DOHH2 (cell line): ENCODE measurements at regions not wholly inside any gene's neighbourhood (a gene's known extent, or its start where the extent isn't known, plus 50 kb on each side); places are given as distances from the start of the nearest gene placed in this dataset.

Experiments
- H3F3A ChIP-seq: fragments of 200-600 bp; sonication (generic), shearing (Covaris generic); 2 replicates; pipeline ENCODE4 v1.6.0; 2016; ENCODE audit warnings: antibody characterized with exemption, mild to moderate bottlenecking; ENCODE audit not compliant: control insufficient read depth, insufficient read depth
- H3K27ac ChIP-seq: fragments of 200-600 bp; sonication (generic); 2 replicates; pipeline ENCODE4 v1.5.1; 2014; ENCODE audit warnings: low read depth, mild to moderate bottlenecking, low read length, moderate library complexity
- H3K27me3 ChIP-seq: fragments of 200-600 bp; sonication (generic); 2 replicates; pipeline ENCODE4 v1.6.1; 2014; ENCODE audit warnings: mild to moderate bottlenecking, low read length, mixed read lengths; ENCODE audit not compliant: control insufficient read depth
- H3K36me3 ChIP-seq: fragments of 200-600 bp; sonication (generic); 2 replicates; pipeline ENCODE4 v1.6.1; 2014; ENCODE audit warnings: mild to moderate bottlenecking, low read length, moderate library complexity, mixed read lengths; ENCODE audit not compliant: control insufficient read depth
- H3K4me1 ChIP-seq: fragments of 200-600 bp; sonication (generic); 2 replicates; pipeline ENCODE4 v1.6.1; 2014; ENCODE audit warnings: mild to moderate bottlenecking, low read length, mixed read lengths; ENCODE audit not compliant: control insufficient read depth
- H3K4me2 ChIP-seq: fragments of 200-600 bp; sonication (generic); 2 replicates; pipeline ENCODE4 v1.6.0; 2014; ENCODE audit warnings: mild to moderate bottlenecking, low read length, moderate library complexity
- H3K4me3 ChIP-seq: fragments of 200-600 bp; sonication (generic); 2 replicates; pipeline ENCODE4 v1.5.1; 2014; ENCODE audit warnings: mild to moderate bottlenecking, low read length, mixed read lengths
- H3K79me2 ChIP-seq: fragments of 200-600 bp; sonication (generic); 2 replicates; pipeline ENCODE4 v1.6.1; 2014; ENCODE audit warnings: mild to moderate bottlenecking, low read length, mixed read lengths; ENCODE audit not compliant: control insufficient read depth
- H3K9me2 ChIP-seq: fragments of 200-600 bp; sonication (generic); replicated peaks from 2 replicates; pipeline ENCODE4 v1.6.1; 2014; ENCODE audit warnings: mild to moderate bottlenecking, low read length, mixed read lengths; ENCODE audit not compliant: control insufficient read depth
- H3K9me3 ChIP-seq: fragments of 200-600 bp; sonication (generic); 2 replicates; pipeline ENCODE4 v1.6.1; 2014; ENCODE audit warnings: antibody characterized with exemption, low read length, mixed read lengths; ENCODE audit not compliant: control insufficient read depth, insufficient read depth
- H4K20me1 ChIP-seq: fragments of 200-600 bp; sonication (generic); 2 replicates; pipeline ENCODE4 v1.6.0; 2014; ENCODE audit warnings: low read depth, mild to moderate bottlenecking, antibody characterized with exemption, low read length, moderate library complexity; ENCODE audit not compliant: control insufficient read depth, insufficient read depth
- EZH2phosphoT487 ChIP-seq: fragments of 200-600 bp; sonication (generic); IDR thresholded peaks from 2 replicates; pipeline ENCODE4 v1.6.1; 2017; ENCODE audit warnings: borderline replicate concordance, mild to moderate bottlenecking, antibody characterized with exemption, low read length, moderate library complexity, mixed read lengths
- TF ChIP-seq, protein P1 (sequence below): fragments of 200-600 bp; sonication (generic); IDR thresholded peaks from one replicate; pipeline ENCODE4 v1.5.1; 2014; ENCODE audit warnings: antibody characterized with exemption, mild to moderate bottlenecking, low read depth, low read length; ENCODE audit not compliant: poor library complexity, severe bottlenecking

GRCh38 chr19:29293292-29293691, 80.3 kb upstream of the UQCRFS1 start:
- Histone ChIP-seq H3K27ac (no peak overlapping the region), H3K9me2 (no peaks in the 10 kb centered on the region), H3K27me3 (no peaks in the 10 kb centered on the region), H3K4me2 (no peak overlapping the region), H4K20me1 (no peaks in the 10 kb centered on the region), H3F3A (no peaks in the 10 kb centered on the region), H3K4me1 (no peaks in the 10 kb centered on the region), H3K9me3 (no peaks in the 10 kb centered on the region), H3K79me2 (no peaks in the 10 kb centered on the region), H3K36me3 (no peaks in the 10 kb centered on the region), H3K4me3 (no peak overlapping the region)
- TF ChIP-seq EZH2phosphoT487 = no peak
- TF ChIP-seq, protein P1, sequence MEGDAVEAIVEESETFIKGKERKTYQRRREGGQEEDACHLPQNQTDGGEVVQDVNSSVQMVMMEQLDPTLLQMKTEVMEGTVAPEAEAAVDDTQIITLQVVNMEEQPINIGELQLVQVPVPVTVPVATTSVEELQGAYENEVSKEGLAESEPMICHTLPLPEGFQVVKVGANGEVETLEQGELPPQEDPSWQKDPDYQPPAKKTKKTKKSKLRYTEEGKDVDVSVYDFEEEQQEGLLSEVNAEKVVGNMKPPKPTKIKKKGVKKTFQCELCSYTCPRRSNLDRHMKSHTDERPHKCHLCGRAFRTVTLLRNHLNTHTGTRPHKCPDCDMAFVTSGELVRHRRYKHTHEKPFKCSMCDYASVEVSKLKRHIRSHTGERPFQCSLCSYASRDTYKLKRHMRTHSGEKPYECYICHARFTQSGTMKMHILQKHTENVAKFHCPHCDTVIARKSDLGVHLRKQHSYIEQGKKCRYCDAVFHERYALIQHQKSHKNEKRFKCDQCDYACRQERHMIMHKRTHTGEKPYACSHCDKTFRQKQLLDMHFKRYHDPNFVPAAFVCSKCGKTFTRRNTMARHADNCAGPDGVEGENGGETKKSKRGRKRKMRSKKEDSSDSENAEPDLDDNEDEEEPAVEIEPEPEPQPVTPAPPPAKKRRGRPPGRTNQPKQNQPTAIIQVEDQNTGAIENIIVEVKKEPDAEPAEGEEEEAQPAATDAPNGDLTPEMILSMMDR = no peak

GRCh38 chr19:29293736-29294342, 80.9 kb upstream of the UQCRFS1 start:
- Histone ChIP-seq H3K9me3 (no peaks in the 10 kb centered on the region), H3K27me3 (no peaks in the 10 kb centered on the region), H4K20me1 (no peaks in the 10 kb centered on the region), H3K4me1 (no peaks in the 10 kb centered on the region), H3K4me3 (no peak overlapping the region), H3F3A (no peaks in the 10 kb centered on the region), H3K79me2 (no peaks in the 10 kb centered on the region), H3K36me3 (no peaks in the 10 kb centered on the region), H3K4me2 (no peak overlapping the region), H3K27ac (no peak overlapping the region), H3K9me2 (no peaks in the 10 kb centered on the region)
- TF ChIP-seq EZH2phosphoT487 = no peak
- TF ChIP-seq, protein P1 = no peak

GRCh38 chr19:29294343-29294811, 81.4 kb upstream of the UQCRFS1 start:
- TF ChIP-seq, protein P1 = no peak
- TF ChIP-seq EZH2phosphoT487 = no peak
- H3K4me2 ChIP-seq = no peak overlapping the region

More at GRCh38 chr19:29294343-29294811, 81.4 kb upstream of the UQCRFS1 start:
- Histone ChIP-seq H3K9me3 (no peaks in the 10 kb centered on the region), H3K27me3 (no peaks in the 10 kb centered on the region), H3K27ac (no peak overlapping the region), H3K4me3 (no peak overlapping the region), H3K79me2 (no peaks in the 10 kb centered on the region), H3K36me3 (no peaks in the 10 kb centered on the region), H3F3A (no peaks in the 10 kb centered on the region), H4K20me1 (no peaks in the 10 kb centered on the region), H3K9me2 (no peaks in the 10 kb centered on the region), H3K4me1 (no peaks in the 10 kb centered on the region)
